ENCODE measurements at regions not wholly inside any gene's neighbourhood (a gene's known extent, or its start where the extent isn't known, plus 50 kb on each side); places are given as distances from the start of the nearest gene placed in this dataset.

DNA sequence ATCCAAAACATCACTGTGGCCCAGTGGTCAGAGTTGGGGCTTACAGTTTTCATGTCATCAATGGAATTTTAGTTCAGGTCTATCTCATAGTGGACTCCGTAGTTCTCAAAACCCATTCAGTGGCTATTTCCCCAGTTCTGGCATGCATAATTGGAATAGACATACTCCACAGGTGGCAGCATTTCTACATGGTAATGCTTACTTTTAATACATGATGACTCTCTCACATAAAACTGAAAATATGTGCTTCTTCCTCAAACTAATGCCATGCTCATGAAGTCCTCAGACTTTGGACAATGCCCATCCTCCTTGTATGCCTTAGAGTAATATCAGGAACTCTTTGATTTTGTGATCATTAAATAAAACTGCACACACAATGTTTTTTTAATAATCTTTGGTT lies 857.4 kb upstream of the GOT2 start:
- Mint-ChIP-seq H3K36me3 (ENCODE audit: insufficient read depth) (no peaks in the 10 kb centered on the region), H3K9me3 (peaks cover 6 to 8% of the 10 kb centered on the region in 2 donors), H3K4me3 (no peak overlapping the region), H3K27ac (no peak overlapping the region), H3K4me1 (ENCODE audit: low read depth in 2 of 2) (no peaks in the 10 kb centered on the region), H3K27me3 (no peaks in the 10 kb centered on the region)
- DNase-seq (no peak), ATAC-seq (replicated peaks) (no peak)

DNA sequence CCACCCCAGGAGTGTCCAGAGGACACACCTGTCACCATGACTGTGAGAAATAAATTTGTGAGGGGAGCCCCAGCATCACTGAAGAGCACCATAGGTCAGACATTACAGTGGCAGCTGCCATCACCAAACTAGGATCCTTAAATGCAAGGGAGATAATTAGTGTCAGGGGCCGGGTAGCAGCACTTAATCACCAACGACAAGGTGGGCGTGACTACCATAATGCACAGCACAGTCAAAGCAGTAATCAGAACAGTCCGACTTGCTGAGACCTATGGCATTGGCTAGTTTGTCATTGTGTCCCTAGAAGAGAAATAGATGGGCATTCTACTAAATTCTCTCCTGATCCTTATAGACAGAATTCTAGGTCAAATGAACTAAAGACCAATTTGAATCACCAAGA lies 856.7 kb upstream of the GOT2 start:
- Mint-ChIP-seq H3K9me3 (peaks cover 5 to 8% of the 10 kb centered on the region in 2 donors), H3K36me3 (ENCODE audit: insufficient read depth) (no peaks in the 10 kb centered on the region), H3K27ac (no peak overlapping the region), H3K4me1 (ENCODE audit: low read depth in 2 of 2) (no peaks in the 10 kb centered on the region), H3K4me3 (no peak overlapping the region), H3K27me3 (no peaks in the 10 kb centered on the region)
- ATAC-seq (replicated peaks), result no peak
- DNase-seq, result no peak

DNA sequence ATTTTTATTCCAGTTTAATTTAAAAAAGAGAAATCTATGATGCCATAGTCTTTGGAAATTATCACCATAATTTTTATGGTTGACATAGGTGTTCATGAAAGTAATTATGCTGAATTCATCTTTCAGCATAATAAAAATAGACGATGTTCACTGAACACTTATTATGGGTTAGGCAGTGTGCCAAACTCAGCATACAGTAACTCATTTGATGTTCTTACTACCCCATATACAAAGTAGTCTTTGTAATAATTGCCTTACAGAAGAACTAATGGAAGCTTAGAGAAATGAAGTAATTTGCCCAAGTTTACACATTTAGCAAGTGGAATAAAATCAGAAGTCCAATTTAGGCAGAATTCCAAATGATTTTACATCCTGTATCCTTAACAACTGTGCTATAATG lies 852.2 kb upstream of the GOT2 start:
- DNase-seq, result no peak
- no peak for ATAC-seq (replicated peaks)
- Mint-ChIP-seq H3K27ac (no peak overlapping the region), H3K4me3 (no peak overlapping the region), H3K9me3 (peaks cover 3 to 7% of the 10 kb centered on the region in 2 donors), H3K27me3 (no peaks in the 10 kb centered on the region), H3K36me3 (ENCODE audit: insufficient read depth) (no peaks in the 10 kb centered on the region), H3K4me1 (ENCODE audit: low read depth in 2 of 2) (no peaks in the 10 kb centered on the region)

DNA sequence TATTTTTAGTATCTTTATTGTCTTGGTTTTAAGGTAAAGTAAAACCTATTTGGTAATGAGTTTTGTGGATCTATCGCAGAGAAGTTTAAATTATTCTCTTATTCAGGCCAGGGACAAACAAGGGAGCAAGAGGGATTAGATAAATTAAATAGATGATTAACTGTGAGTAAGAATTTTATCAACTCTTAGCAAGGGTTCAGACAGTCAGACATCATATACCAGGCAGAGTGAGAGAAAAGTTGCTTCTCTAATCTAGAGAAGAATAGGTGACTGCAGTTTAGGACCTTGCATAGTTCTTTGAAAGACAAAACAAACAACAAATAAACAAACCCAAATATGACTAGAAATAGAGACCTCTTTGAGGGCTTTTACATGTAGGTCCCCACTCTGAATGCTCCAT lies 840.2 kb upstream of the GOT2 start:
- H3K27ac Mint-ChIP-seq, result no peak overlapping the region
- H3K4me1 Mint-ChIP-seq (ENCODE audit: low read depth in 2 of 2), result no peaks in the 10 kb centered on the region
- H3K4me3 Mint-ChIP-seq, result no peak overlapping the region
- no peaks in the 10 kb centered on the region for H3K27me3 Mint-ChIP-seq
- ATAC-seq (replicated peaks), result no peak
- no peak for DNase-seq
- no peaks in the 10 kb centered on the region for H3K36me3 Mint-ChIP-seq (ENCODE audit: insufficient read depth)
- H3K9me3 Mint-ChIP-seq, result peaks cover 5 to 13% of the 10 kb centered on the region in 2 donors

DNA sequence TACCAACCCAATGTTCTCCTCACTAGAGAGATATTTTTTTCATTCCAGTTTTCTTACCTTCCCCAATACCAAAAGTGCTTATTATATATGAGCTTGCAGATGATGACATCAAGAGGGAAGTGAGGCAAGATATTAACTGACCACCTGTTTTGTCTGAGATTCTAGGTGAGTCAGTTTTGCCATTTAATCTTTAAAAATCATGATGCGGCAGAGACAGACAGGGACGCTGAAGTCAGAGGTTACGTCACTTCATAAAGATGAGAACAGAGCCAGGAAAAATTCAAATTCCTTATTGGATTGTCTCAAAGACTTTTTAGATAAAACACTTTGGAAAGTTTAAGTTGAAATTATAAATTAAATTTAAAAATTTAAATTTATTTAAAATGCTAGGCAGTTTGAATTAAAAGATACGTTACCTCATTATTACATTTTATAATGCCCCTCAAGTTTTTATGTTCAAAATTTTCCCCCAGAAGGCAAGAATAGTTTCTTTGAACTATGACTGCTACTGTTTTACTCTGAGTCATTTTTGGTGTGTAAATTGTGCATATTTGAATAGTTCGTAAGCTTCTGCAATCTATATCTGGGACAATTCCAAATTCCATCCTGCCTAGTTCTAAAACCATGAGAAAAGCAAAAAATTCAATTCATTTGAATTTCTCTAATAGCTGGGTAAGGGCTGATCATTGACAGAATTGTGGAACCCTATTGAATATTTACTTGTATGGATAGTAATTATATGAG lies 839.6 kb upstream of the GOT2 start:
- DNase-seq (no peak), ATAC-seq (replicated peaks) (no peak)
- no peak overlapping the region for H3K4me3 Mint-ChIP-seq
- no peaks in the 10 kb centered on the region for H3K4me1 Mint-ChIP-seq (ENCODE audit: low read depth in 2 of 2)
- H3K36me3 Mint-ChIP-seq (ENCODE audit: insufficient read depth), result no peaks in the 10 kb centered on the region
- no peaks in the 10 kb centered on the region for H3K27me3 Mint-ChIP-seq
- H3K27ac Mint-ChIP-seq, result no peak overlapping the region
- H3K9me3 Mint-ChIP-seq, result peaks cover 3 to 13% of the 10 kb centered on the region in 2 donors

DNA sequence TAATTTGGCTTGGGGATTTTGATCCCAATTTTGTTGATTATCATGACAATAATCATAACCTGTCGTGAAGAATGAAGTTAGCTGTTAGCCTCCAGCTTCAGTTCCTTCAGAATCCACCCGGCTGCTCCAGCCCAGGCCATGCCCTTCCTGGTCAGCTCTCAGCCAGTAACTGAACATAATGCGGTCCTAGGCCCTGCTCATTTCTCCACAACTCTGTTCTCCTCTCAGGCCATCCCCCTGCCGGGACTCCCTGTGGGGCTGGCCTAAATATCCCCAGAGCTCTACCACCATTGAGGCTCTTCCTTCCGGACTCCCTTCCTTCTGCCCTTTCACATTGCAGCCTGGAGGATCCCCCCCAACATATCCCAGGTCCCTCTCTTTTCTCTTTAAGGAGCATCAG lies 833.4 kb upstream of the GOT2 start:
- no peak for ATAC-seq (replicated peaks)

DNA sequence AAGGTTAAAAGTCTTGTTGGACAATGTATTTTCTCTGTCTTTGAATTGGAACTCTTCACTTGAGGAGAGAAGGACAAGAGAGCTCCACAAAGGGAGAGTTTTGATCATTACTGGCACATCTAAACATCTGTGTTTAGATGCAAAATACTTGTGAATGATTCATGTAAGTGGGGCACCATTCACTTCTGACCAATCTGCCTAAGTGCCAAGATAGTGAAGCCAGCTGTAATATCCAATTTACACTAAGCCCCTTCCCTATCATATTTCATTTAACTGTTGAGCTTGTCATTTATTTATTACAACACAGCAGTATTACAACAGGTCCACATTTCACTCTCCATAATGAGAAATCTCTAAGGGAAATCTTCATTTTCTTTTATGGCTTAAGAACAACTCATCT lies 832.3 kb upstream of the GOT2 start:
- ATAC-seq (replicated peaks), result no peak
- DNase-seq, result no peak
- Mint-ChIP-seq H3K4me3 (no peak overlapping the region), H3K27ac (no peak overlapping the region), H3K36me3 (ENCODE audit: insufficient read depth) (no peaks in the 10 kb centered on the region), H3K4me1 (ENCODE audit: low read depth in 2 of 2) (no peaks in the 10 kb centered on the region), H3K27me3 (no peaks in the 10 kb centered on the region), H3K9me3 (peaks cover 4 to 27% of the 10 kb centered on the region in 2 donors)

More for the DNA sequence above, 833.4 kb upstream of the GOT2 start:
- Mint-ChIP-seq H3K4me3 (no peak overlapping the region), H3K36me3 (ENCODE audit: insufficient read depth) (no peaks in the 10 kb centered on the region), H3K9me3 (peaks cover 4 to 27% of the 10 kb centered on the region in 2 donors), H3K27ac (no peak overlapping the region), H3K27me3 (no peaks in the 10 kb centered on the region), H3K4me1 (ENCODE audit: low read depth in 2 of 2) (no peaks in the 10 kb centered on the region)
- DNase-seq, result no peak

DNA sequence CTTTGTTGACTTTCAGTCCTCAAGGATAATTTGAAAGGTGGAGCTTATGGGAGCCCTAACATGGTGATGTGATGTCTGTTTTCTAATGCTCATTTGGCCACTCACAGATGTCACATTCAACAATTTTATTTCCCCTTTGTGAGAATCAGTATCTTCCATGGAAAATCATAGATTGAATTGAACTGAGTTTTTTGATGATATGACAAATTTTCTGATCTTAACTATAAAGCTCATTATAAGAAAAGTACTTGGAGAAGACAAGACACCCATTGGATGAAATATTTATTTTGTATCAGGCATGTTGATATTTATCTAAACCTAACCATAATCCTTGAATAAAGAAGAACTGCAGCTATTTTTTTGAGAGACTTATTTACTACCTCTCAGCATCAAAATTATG lies 824.6 kb upstream of the GOT2 start:
- no peaks in the 10 kb centered on the region for H3K27me3 Mint-ChIP-seq
- no peaks in the 10 kb centered on the region for H3K4me1 Mint-ChIP-seq (ENCODE audit: low read depth in 2 of 2)
- DNase-seq, result no peak
- peaks cover 14 to 30% of the 10 kb centered on the region in 2 donors for H3K9me3 Mint-ChIP-seq
- no peak overlapping the region for H3K4me3 Mint-ChIP-seq
- no peak overlapping the region for H3K27ac Mint-ChIP-seq
- no peak for ATAC-seq (replicated peaks)
- no peaks in the 10 kb centered on the region for H3K36me3 Mint-ChIP-seq (ENCODE audit: insufficient read depth)

DNA sequence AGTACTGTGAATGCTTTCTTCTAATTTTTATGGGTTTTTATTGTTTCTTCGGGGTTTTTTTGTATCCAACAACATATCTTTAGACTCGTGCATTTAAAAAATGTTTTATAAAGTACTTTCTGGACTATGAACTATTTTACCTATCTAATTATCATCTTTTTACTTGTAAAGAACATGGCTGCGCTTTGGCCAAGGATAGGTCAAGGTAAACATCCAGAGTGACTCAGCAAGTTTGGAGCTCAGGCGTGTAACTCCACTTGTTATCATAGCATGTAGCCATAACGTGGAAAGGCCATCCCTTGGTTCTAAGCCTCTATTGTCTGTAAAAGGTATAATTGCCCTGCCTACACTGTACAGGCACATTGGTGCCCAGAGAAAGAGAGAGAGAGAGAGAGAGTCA lies 818.0 kb upstream of the GOT2 start:
- H3K27me3 Mint-ChIP-seq, result no peaks in the 10 kb centered on the region
- ATAC-seq (replicated peaks) (no peak), DNase-seq (no peak)
- no peak overlapping the region for H3K4me3 Mint-ChIP-seq
- H3K9me3 Mint-ChIP-seq, result peaks cover 27 to 49% of the 10 kb centered on the region in 2 donors
- no peaks in the 10 kb centered on the region for H3K36me3 Mint-ChIP-seq (ENCODE audit: insufficient read depth)
- H3K27ac Mint-ChIP-seq, result no peak overlapping the region
- no peaks in the 10 kb centered on the region for H3K4me1 Mint-ChIP-seq (ENCODE audit: low read depth in 2 of 2)

DNA sequence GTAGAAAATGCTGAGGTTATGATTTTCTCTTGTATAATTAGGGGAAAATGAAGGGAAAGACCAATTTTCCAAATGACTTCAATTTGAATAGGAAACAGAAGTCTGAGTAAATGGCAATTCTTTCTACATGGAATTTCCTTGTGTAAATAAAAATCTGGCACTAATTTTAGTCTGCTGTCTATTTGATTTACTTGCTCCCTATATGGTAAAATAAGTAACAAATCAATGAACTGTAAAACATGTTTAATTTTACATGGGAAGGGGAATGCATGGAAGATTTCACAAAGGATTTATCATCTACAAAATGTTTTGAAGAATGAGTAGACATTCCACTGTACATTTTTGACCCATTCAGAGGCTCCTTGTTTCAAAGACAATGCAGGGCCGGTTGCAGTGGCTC lies 811.6 kb upstream of the GOT2 start:
- DNase-seq, result no peak

DNA sequence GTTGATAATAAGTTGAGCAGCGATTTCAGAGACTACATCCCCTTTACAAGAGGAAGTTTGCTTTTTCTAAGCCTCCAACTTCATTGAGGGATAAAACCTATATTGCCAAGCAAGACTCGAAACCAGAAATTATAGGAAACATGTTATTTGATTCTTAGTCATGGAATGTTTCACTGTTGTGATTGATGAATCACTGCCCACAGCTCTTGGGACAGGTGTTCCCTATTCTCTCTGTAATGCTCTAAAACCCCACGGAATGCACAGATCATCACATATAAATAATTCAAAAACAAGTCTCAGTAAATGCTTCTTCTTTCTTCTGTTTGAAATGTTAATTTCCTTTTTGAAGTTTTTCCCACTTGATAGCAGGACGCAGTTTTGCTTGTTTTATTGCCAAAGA lies 809.5 kb upstream of the GOT2 start:
- Mint-ChIP-seq H3K36me3 (ENCODE audit: insufficient read depth) (no peaks in the 10 kb centered on the region), H3K9me3 (peaks cover 11 to 12% of the 10 kb centered on the region in 2 donors), H3K27me3 (no peaks in the 10 kb centered on the region), H3K27ac (no peak overlapping the region), H3K4me3 (no peak overlapping the region), H3K4me1 (ENCODE audit: low read depth in 2 of 2) (no peaks in the 10 kb centered on the region)
- ATAC-seq (replicated peaks) (no peak), DNase-seq (no peak)

More for the DNA sequence above, 811.6 kb upstream of the GOT2 start:
- H3K36me3 Mint-ChIP-seq (ENCODE audit: insufficient read depth), result no peaks in the 10 kb centered on the region
- H3K4me1 Mint-ChIP-seq (ENCODE audit: low read depth in 2 of 2), result no peaks in the 10 kb centered on the region
- H3K27ac Mint-ChIP-seq, result no peak overlapping the region
- peaks cover 7 to 9% of the 10 kb centered on the region in 2 donors for H3K9me3 Mint-ChIP-seq
- ATAC-seq (replicated peaks), result no peak
- H3K4me3 Mint-ChIP-seq, result no peak overlapping the region
- H3K27me3 Mint-ChIP-seq, result no peaks in the 10 kb centered on the region

DNA sequence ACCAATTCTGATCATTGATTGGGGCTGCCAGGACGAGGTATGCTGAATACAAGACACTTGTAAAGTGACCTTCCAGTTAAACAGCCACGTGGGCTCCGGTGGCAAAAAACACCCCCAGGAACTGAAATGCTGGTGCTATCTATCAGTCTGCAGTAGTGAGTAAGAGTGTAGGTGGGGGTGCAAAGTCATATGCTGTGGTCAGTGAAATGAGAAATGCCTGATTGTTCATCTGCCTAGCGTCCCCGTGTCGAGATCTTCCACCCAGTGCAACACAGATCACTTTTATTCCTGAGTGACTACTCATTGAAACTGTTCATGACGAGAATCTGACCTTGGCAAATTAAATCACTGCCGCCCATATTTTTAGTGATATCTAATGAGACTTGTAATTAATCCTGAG lies 806.5 kb upstream of the GOT2 start:
- Mint-ChIP-seq H3K36me3 (ENCODE audit: insufficient read depth) (no peaks in the 10 kb centered on the region), H3K27ac (no peak overlapping the region), H3K9me3 (peaks cover 9 to 12% of the 10 kb centered on the region in 2 donors), H3K27me3 (no peaks in the 10 kb centered on the region), H3K4me1 (ENCODE audit: low read depth in 2 of 2) (no peaks in the 10 kb centered on the region), H3K4me3 (no peak overlapping the region)
- DNase-seq, result no peak
- no peak for ATAC-seq (replicated peaks)

DNA sequence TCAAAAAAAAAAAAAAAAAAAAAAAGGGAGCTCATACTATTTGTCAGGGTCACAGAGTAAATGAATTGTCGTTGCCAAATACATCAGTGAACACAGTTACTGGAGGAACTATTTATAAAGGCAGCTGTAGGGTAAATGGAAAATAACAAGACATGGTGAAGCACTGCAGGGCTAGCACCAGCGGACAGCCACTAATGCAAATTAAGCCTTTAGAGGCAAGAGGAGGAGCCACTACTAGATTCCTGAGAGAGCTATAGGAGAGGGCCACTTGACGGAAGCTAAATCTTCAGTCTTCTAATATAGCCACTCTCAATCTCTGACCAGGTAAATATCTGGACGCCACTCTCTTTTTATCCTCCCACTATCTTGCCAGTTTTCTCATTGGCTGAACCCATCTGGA lies 801.2 kb upstream of the GOT2 start:
- ATAC-seq (replicated peaks) (no peak), DNase-seq (no peak)
- no peak overlapping the region for H3K4me3 Mint-ChIP-seq
- no peaks in the 10 kb centered on the region for H3K36me3 Mint-ChIP-seq (ENCODE audit: insufficient read depth)
- peaks cover 12 to 19% of the 10 kb centered on the region in 2 donors for H3K9me3 Mint-ChIP-seq
- H3K27ac Mint-ChIP-seq, result no peak overlapping the region
- no peaks in the 10 kb centered on the region for H3K4me1 Mint-ChIP-seq (ENCODE audit: low read depth in 2 of 2)
- H3K27me3 Mint-ChIP-seq, result no peaks in the 10 kb centered on the region

DNA sequence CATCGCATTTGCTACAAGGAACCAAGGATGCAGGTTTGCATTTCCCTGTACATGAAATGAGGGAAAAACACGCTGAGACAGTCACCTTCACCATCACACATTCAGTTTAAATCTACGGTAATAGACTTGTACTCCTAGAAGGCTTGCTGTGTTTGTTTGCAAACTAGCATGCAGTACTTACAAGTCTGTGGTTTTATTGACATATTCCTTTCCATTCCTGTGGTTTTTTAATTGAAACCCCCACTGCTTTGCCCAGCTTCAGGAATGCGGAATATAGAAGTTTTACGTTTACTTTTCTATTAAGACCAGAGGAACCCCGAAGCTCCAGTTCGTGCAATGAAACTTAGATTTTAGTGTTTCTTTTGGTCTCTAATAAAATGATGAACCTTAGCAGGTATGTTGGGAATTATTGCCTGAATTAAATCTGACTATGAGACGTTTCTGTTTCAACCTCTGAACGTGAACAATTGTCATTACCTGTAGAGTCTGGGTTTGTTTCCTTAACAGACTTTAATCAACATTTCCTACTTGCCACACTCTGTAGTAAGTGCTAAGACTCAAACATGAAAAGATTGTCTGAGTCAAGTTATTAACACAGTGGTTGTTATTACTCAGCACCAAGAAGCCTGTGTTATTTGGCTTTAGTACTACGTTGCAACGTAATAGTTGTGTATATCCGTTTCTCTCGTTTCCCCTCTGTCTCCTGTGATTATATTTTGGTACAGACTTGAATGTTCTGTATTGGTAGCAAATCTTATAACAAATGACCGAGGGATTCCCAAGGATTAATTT lies 793.3 kb upstream of the GOT2 start:
- Mint-ChIP-seq H3K36me3 (ENCODE audit: insufficient read depth) (no peaks in the 10 kb centered on the region), H3K9me3 (peaks cover 1% of the 10 kb centered on the region in 2 donors), H3K27ac (no peak overlapping the region), H3K4me1 (ENCODE audit: low read depth in 2 of 2) (no peaks in the 10 kb centered on the region), H3K4me3 (no peak overlapping the region), H3K27me3 (no peaks in the 10 kb centered on the region)
- DNase-seq, result no peak
- no peak for ATAC-seq (replicated peaks)

All from effector memory CD8-positive, alpha-beta T cell (primary cell).